SK-N-SH treated with all-trans-retinoic acid at 6 μM for 48 hours (cell line): ENCODE measurements at regions not wholly inside any gene's neighbourhood (a gene's known extent, or its start where the extent isn't known, plus 50 kb on each side); places are given as distances from the start of the nearest gene placed in this dataset.

Experiments
- ATAC-seq: fragments of 200-7000 bp; cut with Tn5 transposase; 3 replicates; pipeline ENCODE4 v1.9.1; 2020; ENCODE audit warnings: mild to moderate bottlenecking, moderate library complexity
- ARNTL ChIP-seq: fragments of 450-650 bp; formaldehyde crosslinking; IDR thresholded peaks from 2 replicates; pipeline ENCODE4 v1.5.0; 2020; ENCODE audit warnings: low read depth, mild to moderate bottlenecking, moderate library complexity, borderline replicate concordance
- BACH2 ChIP-seq: fragments of 250-450 bp; sonication (Bioruptor Pico); IDR thresholded peaks from 2 replicates; pipeline ENCODE4 v1.9.0; 2021; ENCODE audit warnings: mild to moderate bottlenecking, borderline replicate concordance
- CREB5 ChIP-seq: fragments of 250-450 bp; sonication (Bioruptor Pico); IDR thresholded peaks from 2 replicates; pipeline ENCODE4 v1.5.1; 2020; ENCODE audit warnings: low read depth, mild to moderate bottlenecking, moderate library complexity
- CSDC2 ChIP-seq: fragments of 250-450 bp; sonication (Bioruptor Pico); IDR thresholded peaks from 2 replicates; pipeline ENCODE4 v1.5.0; 2020; ENCODE audit warnings: mild to moderate bottlenecking, moderate library complexity
- CSRNP3 ChIP-seq: fragments of 250-450 bp; sonication (Bioruptor Pico); IDR thresholded peaks from 2 replicates; pipeline ENCODE4 v1.5.1; 2021; ENCODE audit warnings: mild to moderate bottlenecking, moderate library complexity
- ESRRG ChIP-seq: fragments of 250-450 bp; sonication (Bioruptor Pico); IDR thresholded peaks from 2 replicates; pipeline ENCODE4 v1.6.1; 2021; ENCODE audit warnings: mild to moderate bottlenecking
- GLIS3 ChIP-seq: fragments of 250-450 bp; sonication (Bioruptor Pico); IDR thresholded peaks from 2 replicates; pipeline ENCODE4 v1.5.0; 2020; ENCODE audit warnings: mild to moderate bottlenecking, moderate library complexity
- ISL1 ChIP-seq: fragments of 250-450 bp; sonication (Bioruptor Pico); IDR thresholded peaks from 2 replicates; pipeline ENCODE4 v2.1.2; 2022; ENCODE audit warnings: mild to moderate bottlenecking, moderate library complexity
- OSR1 ChIP-seq: fragments of 250-450 bp; sonication (Bioruptor Pico); IDR thresholded peaks from 2 replicates; pipeline ENCODE4 v1.8.0; 2022; ENCODE audit warnings: moderate library complexity, mild to moderate bottlenecking, inconsistent platforms
- PATZ1 ChIP-seq: fragments of 250-450 bp; sonication (Bioruptor Pico); IDR thresholded peaks from 2 replicates; pipeline ENCODE4 v1.8.0; 2020; ENCODE audit warnings: mild to moderate bottlenecking, moderate library complexity, borderline replicate concordance
- POU6F1 ChIP-seq: fragments of 250-450 bp; sonication (Bioruptor Pico); IDR thresholded peaks from 2 replicates; pipeline ENCODE4 v1.8.0; 2021; ENCODE audit warnings: low read depth, mild to moderate bottlenecking, moderate library complexity, borderline replicate concordance
- PPARA ChIP-seq: fragments of 250-450 bp; sonication (Bioruptor Pico); IDR thresholded peaks from 2 replicates; pipeline ENCODE4 v1.5.0; 2020; ENCODE audit warnings: mild to moderate bottlenecking, borderline replicate concordance
- RARB ChIP-seq: fragments of 250-450 bp; sonication (Bioruptor Pico); IDR thresholded peaks from 2 replicates; pipeline ENCODE4 v1.8.0; 2021; ENCODE audit warnings: mild to moderate bottlenecking, moderate library complexity
- SNAI2 ChIP-seq: fragments of 250-450 bp; sonication (Bioruptor Pico); IDR thresholded peaks from 2 replicates; pipeline ENCODE4 v1.5.0; 2020; ENCODE audit warnings: mild to moderate bottlenecking, moderate library complexity
- TCF4 ChIP-seq: fragments of 250-450 bp; sonication (Bioruptor Pico); IDR thresholded peaks from 2 replicates; pipeline ENCODE4 v1.8.0; 2021; ENCODE audit warnings: mild to moderate bottlenecking, moderate library complexity, borderline replicate concordance
- TOX ChIP-seq: fragments of 250-450 bp; sonication (Bioruptor Pico); IDR thresholded peaks from 2 replicates; pipeline ENCODE4 v1.8.0; 2021; ENCODE audit warnings: mild to moderate bottlenecking, moderate library complexity, borderline replicate concordance
- TSHZ2 ChIP-seq: fragments of 250-450 bp; sonication (Bioruptor Pico); IDR thresholded peaks from 2 replicates; pipeline ENCODE4 v1.5.0; 2020; ENCODE audit warnings: mild to moderate bottlenecking, moderate library complexity
- ZC3H10 ChIP-seq: fragments of 250-450 bp; sonication (Bioruptor Pico); IDR thresholded peaks from 2 replicates; pipeline ENCODE4 v1.5.1; 2021; ENCODE audit warnings: mild to moderate bottlenecking, moderate library complexity
- ZFP3 ChIP-seq: fragments of 250-450 bp; sonication (Bioruptor Pico); IDR thresholded peaks from 2 replicates; pipeline ENCODE4 v1.5.0; 2020; ENCODE audit warnings: mild to moderate bottlenecking, moderate library complexity
- ZFP30 ChIP-seq: fragments of 450-650 bp; formaldehyde crosslinking; IDR thresholded peaks from 2 replicates; pipeline ENCODE4 v1.5.0; 2022; ENCODE audit warnings: mild to moderate bottlenecking, moderate library complexity
- ZNF565 ChIP-seq: fragments of 450-650 bp; formaldehyde crosslinking; conservative IDR thresholded peaks from 2 replicates; pipeline ENCODE4 v1.5.0; 2020; ENCODE audit warnings: low read depth, mild to moderate bottlenecking, moderate library complexity
- ZNF70 ChIP-seq: fragments of 450-650 bp; formaldehyde crosslinking; IDR thresholded peaks from 2 replicates; pipeline ENCODE4 v1.5.0; 2020; ENCODE audit warnings: mild to moderate bottlenecking, moderate library complexity
- ZNF8 ChIP-seq: fragments of 450-650 bp; formaldehyde crosslinking; IDR thresholded peaks from 2 replicates; pipeline ENCODE4 v1.5.0; 2020; ENCODE audit warnings: mild to moderate bottlenecking, moderate library complexity

GRCh38 chr1:163444665-163445064 lies 122.9 kb downstream of the NUF2 start:
- TF ChIP-seq TCF4 (CRISPR knock-in tag) (no peak), ZNF70 (CRISPR knock-in tag) (no peak)

GRCh38 chr1:163450986-163451385 lies 129.2 kb downstream of the NUF2 start:
- no peak for ATAC-seq
- no peak for TF ChIP-seq CREB5
- no peak for TF ChIP-seq TSHZ2 (CRISPR knock-in tag)
- no peak for TF ChIP-seq CSRNP3 (CRISPR knock-in tag)
- TF ChIP-seq ZNF70 (CRISPR knock-in tag): no peak
- no peak for TF ChIP-seq ZNF8 (CRISPR knock-in tag)
- TF ChIP-seq ZNF565 (CRISPR knock-in tag): no peak
- TF ChIP-seq ARNTL (CRISPR knock-in tag): no peak
- no peak for TF ChIP-seq ESRRG (CRISPR knock-in tag)
- TF ChIP-seq OSR1 (CRISPR knock-in tag): no peak
- TF ChIP-seq PATZ1 (CRISPR knock-in tag): no peak
- TF ChIP-seq POU6F1 (CRISPR knock-in tag): no peak
- TF ChIP-seq TOX: no peak
- no peak for TF ChIP-seq ZFP3 (CRISPR knock-in tag)
- no peak for TF ChIP-seq ZC3H10 (CRISPR knock-in tag)
- no peak for TF ChIP-seq GLIS3 (CRISPR knock-in tag)
- TF ChIP-seq TCF4 (CRISPR knock-in tag): no peak
- TF ChIP-seq SNAI2 (CRISPR knock-in tag): no peak

More at GRCh38 chr1:163444665-163445064, 122.9 kb downstream of the NUF2 start:
- ATAC-seq: no peak

- no peak for ATAC-seq
- TF ChIP-seq ZNF565 (CRISPR knock-in tag) (no peak), ZFP3 (CRISPR knock-in tag) (no peak), OSR1 (CRISPR knock-in tag) (no peak), TCF4 (CRISPR knock-in tag) (no peak), ISL1 (CRISPR knock-in tag) (no peak), ZC3H10 (CRISPR knock-in tag) (no peak), GLIS3 (CRISPR knock-in tag) (no peak), RARB (CRISPR knock-in tag) (no peak), ZNF8 (CRISPR knock-in tag) (no peak), POU6F1 (CRISPR knock-in tag) (no peak), CSDC2 (CRISPR knock-in tag) (no peak), ARNTL (CRISPR knock-in tag) (no peak), BACH2 (CRISPR knock-in tag) (no peak), SNAI2 (CRISPR knock-in tag) (no peak), ESRRG (CRISPR knock-in tag) (no peak), PPARA (no peak), TSHZ2 (CRISPR knock-in tag) (no peak), ZNF70 (CRISPR knock-in tag) (no peak), ZFP30 (CRISPR knock-in tag) (no peak)
These were observed 137.8 kb downstream of the NUF2 start for GRCh38 chr1:163459539-163459938.
